ENCODE measurements at regions not wholly inside any gene's neighbourhood (a gene's known extent, or its start where the extent isn't known, plus 50 kb on each side); places are given as distances from the start of the nearest gene placed in this dataset.

DNA sequence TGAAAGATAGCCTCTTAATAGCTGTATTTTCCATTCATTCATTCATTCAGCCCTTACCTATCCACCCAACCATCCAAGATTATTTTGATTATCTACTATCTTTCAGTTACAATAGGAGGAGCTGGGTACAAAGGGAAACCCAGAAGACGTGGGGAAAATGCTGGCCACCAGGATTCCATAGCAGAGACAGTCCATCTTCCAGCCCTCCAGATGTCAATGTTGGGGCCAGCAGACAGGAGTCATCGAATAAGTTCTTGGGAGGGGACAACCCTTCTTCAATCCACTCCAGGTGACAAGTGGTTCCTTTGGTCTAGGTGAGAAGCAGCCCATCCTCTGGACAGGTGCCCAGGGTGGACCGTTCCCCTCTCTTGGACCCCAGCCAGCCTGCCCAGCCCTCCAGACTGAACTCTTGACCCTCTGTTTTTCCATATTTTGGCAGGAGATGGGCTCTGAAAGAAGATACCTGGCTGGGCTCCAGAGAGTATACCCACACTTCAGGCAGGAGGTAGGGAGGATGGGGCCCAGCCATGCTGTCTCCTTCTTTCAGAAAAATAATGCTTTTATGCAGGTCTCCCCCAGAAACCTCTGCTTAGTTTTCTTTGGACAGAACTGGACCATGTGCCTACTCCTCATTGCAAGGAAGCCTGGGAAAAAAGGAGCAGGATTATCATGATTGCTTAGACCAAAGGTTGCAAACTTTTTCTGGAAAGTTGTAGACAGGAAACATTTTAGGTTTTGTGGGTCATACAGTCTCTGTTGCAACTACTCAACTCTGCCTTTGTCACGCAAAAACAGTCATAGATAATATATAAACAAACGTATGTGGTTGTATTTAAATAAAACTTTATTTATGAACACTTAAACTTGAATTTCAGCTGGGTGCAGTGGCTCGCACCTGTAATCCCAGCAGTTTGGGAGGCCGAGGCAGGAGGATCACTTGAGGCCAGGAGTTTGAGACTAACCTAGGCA, 95.5 kb upstream of the SMNDC1 start (continued):
- TF ChIP-seq SUPT5H (IDR thresholded peaks at IDR 0.05), result no peak
- no peak for TF ChIP-seq POLR2AphosphoS2 (IDR thresholded peaks at IDR 0.05; ENCODE audit: low read length)
- TF ChIP-seq, protein P1, sequence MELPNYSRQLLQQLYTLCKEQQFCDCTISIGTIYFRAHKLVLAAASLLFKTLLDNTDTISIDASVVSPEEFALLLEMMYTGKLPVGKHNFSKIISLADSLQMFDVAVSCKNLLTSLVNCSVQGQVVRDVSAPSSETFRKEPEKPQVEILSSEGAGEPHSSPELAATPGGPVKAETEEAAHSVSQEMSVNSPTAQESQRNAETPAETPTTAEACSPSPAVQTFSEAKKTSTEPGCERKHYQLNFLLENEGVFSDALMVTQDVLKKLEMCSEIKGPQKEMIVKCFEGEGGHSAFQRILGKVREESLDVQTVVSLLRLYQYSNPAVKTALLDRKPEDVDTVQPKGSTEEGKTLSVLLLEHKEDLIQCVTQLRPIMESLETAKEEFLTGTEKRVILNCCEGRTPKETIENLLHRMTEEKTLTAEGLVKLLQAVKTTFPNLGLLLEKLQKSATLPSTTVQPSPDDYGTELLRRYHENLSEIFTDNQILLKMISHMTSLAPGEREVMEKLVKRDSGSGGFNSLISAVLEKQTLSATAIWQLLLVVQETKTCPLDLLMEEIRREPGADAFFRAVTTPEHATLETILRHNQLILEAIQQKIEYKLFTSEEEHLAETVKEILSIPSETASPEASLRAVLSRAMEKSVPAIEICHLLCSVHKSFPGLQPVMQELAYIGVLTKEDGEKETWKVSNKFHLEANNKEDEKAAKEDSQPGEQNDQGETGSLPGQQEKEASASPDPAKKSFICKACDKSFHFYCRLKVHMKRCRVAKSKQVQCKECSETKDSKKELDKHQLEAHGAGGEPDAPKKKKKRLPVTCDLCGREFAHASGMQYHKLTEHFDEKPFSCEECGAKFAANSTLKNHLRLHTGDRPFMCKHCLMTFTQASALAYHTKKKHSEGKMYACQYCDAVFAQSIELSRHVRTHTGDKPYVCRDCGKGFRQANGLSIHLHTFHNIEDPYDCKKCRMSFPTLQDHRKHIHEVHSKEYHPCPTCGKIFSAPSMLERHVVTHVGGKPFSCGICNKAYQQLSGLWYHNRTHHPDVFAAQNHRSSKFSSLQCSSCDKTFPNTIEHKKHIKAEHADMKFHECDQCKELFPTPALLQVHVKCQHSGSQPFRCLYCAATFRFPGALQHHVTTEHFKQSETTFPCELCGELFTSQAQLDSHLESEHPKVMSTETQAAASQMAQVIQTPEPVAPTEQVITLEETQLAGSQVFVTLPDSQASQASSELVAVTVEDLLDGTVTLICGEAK (IDR thresholded peaks at IDR 0.05), result peak; percentile 83
- TF ChIP-seq, protein P1 (CRISPR knock-in tag; IDR thresholded peaks at IDR 0.05), result no peak
- no peak for TF ChIP-seq TAF1 (IDR thresholded peaks at IDR 0.05; ENCODE audit: control insufficient read depth, extremely low read depth, insufficient read depth, low read length, severe bottlenecking)

Data from K562 (cell line).